Lung (tissue), 11 donors: ENCODE measurements at regions not wholly inside any gene's neighbourhood (a gene's known extent, or its start where the extent isn't known, plus 50 kb on each side); places are given as distances from the start of the nearest gene placed in this dataset.

ENCODE experiments used
- ATAC-seq: fragments of 200-7000 bp; cut with Tn5 transposase; one replicate; pipeline ENCODE4 v1.9.1; 2020; ENCODE audit warnings: moderate number of reproducible peaks; ENCODE audit not compliant: insufficient read depth, low FRiP score
- DNase-seq, 3 donors: peaks; one replicate each; pipeline ENCODE4 v3.0.0-alpha.2; 2013 to 2017
- H3K27ac ChIP-seq, 2 donors: one replicate each; pipeline ENCODE4 v1.5.1; 2013; ENCODE audit warnings: mild to moderate bottlenecking in 2 of 2, moderate library complexity in 2 of 2, control low read depth in 1 of 2, inconsistent platforms in 1 of 2, low read depth in 1 of 2, low read length in 1 of 2
- H3K27me3 ChIP-seq, 3 donors: one replicate each; pipeline ENCODE4 v1.5.1; 2013; ENCODE audit warnings: low read length in 2 of 3; ENCODE audit not compliant: control insufficient read depth in 3 of 3, insufficient read depth in 3 of 3
- H3K36me3 ChIP-seq, 4 donors: one replicate each; pipeline ENCODE4 v1.5.1; 2013; ENCODE audit warnings: low read length in 4 of 4, mild to moderate bottlenecking in 1 of 4, moderate library complexity in 1 of 4; ENCODE audit not compliant: control insufficient read depth in 4 of 4, insufficient read depth in 4 of 4
- H3K4me1 ChIP-seq, 5 donors: one replicate each; pipeline ENCODE4 v1.5.1; 2013; ENCODE audit warnings: low read length in 5 of 5, mild to moderate bottlenecking in 2 of 5, moderate library complexity in 1 of 5; ENCODE audit not compliant: control insufficient read depth in 5 of 5, insufficient read depth in 5 of 5
- H3K4me3 ChIP-seq: one replicate; pipeline ENCODE4 v1.5.1; 2013; ENCODE audit warnings: mild to moderate bottlenecking, control low read depth, moderate library complexity
- H3K9ac ChIP-seq, 2 donors: one replicate each; pipeline ENCODE4 v1.5.1; 2013; ENCODE audit warnings: low read length in 2 of 2, control low read depth in 1 of 2; ENCODE audit not compliant: insufficient read depth in 1 of 2
- H3K9me3 ChIP-seq, 4 donors: one replicate each; pipeline ENCODE4 v1.5.1; 2013; ENCODE audit warnings: low read length in 3 of 4, mild to moderate bottlenecking in 1 of 4, moderate library complexity in 1 of 4; ENCODE audit not compliant: control insufficient read depth in 4 of 4, insufficient read depth in 3 of 4
- WGBS, 2 donors: extraction: QIAGEN DNeasy Blood & Tissue Kit; methylation state at CpG; one replicate each; pipeline ENCODE4 v1.1.7; 2013; 5-methylcytosine and 5-hydroxymethylcytosine counted together
- TF ChIP-seq, protein P1 (sequence below): IDR thresholded peaks from 2 replicates; pipeline ENCODE4 v1.5.1; 2012; ENCODE audit warnings: mild to moderate bottlenecking; ENCODE audit errors: control extremely low read depth, extremely low read depth
- donor health status: control.
- donor health status: control.
- donor health status: Bipolar disorder and iron deficiency.
- donor health status: healthy.
- donor health status: DM: yes; HTN: yes; CAD: no.

DNA sequence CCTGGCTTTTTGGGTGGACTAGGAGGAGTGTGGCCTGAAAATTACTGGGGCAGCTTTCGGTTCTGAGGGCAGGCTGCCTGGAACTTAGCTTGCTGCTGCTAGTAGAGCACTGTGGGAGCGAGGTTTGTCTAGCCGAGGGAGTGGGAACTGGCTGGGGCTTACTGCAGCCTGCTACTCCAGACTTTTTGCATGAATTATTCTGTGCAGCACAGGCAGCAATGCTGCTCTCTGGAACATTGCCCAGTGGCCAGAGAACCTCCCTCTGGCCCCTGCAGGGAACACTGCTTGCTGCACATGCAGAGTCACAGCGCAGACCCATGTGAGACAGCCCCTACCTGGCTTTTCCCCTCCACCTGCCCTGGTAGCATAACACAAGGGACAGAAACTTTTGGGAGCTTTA is 263.9 kb upstream of the SLITRK2 start:
- 68 to 81% methylated on average over 3 to 4 of the region's 4 CpGs for WGBS, 2 donors
- Histone ChIP-seq H3K4me1 (no peaks in the 10 kb centered on the region), H3K36me3 (no peaks in the 10 kb centered on the region), H3K9me3 (peaks cover 0 to 8% (median 1%) of the 10 kb centered on the region in 4 donors), H3K4me3 (no peak overlapping the region), H3K27me3 (no peaks in the 10 kb centered on the region), H3K9ac (no peak overlapping the region), H3K27ac (no peak overlapping the region)
- TF ChIP-seq, protein P1, sequence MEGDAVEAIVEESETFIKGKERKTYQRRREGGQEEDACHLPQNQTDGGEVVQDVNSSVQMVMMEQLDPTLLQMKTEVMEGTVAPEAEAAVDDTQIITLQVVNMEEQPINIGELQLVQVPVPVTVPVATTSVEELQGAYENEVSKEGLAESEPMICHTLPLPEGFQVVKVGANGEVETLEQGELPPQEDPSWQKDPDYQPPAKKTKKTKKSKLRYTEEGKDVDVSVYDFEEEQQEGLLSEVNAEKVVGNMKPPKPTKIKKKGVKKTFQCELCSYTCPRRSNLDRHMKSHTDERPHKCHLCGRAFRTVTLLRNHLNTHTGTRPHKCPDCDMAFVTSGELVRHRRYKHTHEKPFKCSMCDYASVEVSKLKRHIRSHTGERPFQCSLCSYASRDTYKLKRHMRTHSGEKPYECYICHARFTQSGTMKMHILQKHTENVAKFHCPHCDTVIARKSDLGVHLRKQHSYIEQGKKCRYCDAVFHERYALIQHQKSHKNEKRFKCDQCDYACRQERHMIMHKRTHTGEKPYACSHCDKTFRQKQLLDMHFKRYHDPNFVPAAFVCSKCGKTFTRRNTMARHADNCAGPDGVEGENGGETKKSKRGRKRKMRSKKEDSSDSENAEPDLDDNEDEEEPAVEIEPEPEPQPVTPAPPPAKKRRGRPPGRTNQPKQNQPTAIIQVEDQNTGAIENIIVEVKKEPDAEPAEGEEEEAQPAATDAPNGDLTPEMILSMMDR = no peak
- DNase-seq (no peak), ATAC-seq (no peak)

DNA sequence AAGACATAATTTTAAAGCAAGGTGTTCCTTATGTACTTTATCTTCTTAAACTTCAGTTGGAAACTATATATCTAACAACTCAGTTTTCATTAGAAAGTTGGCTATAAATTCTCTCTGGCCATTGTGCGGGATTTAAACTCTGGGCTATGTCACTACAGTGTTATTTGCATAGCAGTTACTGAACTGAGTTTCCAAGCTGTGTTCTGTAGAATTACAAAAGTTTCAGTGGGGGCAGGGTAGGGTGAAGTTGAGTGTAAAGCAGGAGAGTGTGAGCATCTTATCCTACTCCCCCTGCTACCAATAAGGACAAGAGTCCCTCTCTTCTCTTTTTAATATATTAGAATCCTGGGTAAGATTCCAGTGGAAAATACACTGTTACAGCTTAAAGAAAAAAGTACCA is 254.5 kb upstream of the SLITRK2 start:
- Histone ChIP-seq H3K9ac (no peak overlapping the region), H3K4me3 (no peak overlapping the region), H3K27me3 (no peaks in the 10 kb centered on the region), H3K9me3 (no peaks in the 10 kb centered on the region), H3K4me1 (no peaks in the 10 kb centered on the region), H3K36me3 (no peaks in the 10 kb centered on the region), H3K27ac (no peak overlapping the region)
- 67 to 72% methylated on average over 1 of the region's 1 CpG for WGBS, 2 donors
- ATAC-seq (no peak), DNase-seq (no peak)
- TF ChIP-seq, protein P1 = no peak

- no peak overlapping the region for H3K9ac ChIP-seq
- H3K27ac ChIP-seq = no peak overlapping the region
- H3K36me3 ChIP-seq = no peaks in the 10 kb centered on the region
- no peaks in the 10 kb centered on the region for H3K9me3 ChIP-seq
- no peaks in the 10 kb centered on the region for H3K4me1 ChIP-seq
- no peak overlapping the region for H3K4me3 ChIP-seq
- TF ChIP-seq, protein P1 = no peak
- no peak for ATAC-seq
- 69 to 83% methylated on average over 6 of the region's 6 CpGs for WGBS, 2 donors
- no peak for DNase-seq
- no peaks in the 10 kb centered on the region for H3K27me3 ChIP-seq
These were observed 207.6 kb upstream of the SLITRK2 start for GRCh38 chrX:145609951-145610511.

- Histone ChIP-seq H3K36me3 (no peaks in the 10 kb centered on the region), H3K4me1 (no peaks in the 10 kb centered on the region), H3K27me3 (no peaks in the 10 kb centered on the region), H3K4me3 (no peak overlapping the region), H3K9me3 (no peaks in the 10 kb centered on the region), H3K9ac (no peak overlapping the region), H3K27ac (no peak overlapping the region)
- TF ChIP-seq, protein P1 = no peak
- ATAC-seq (no peak), DNase-seq (no peak)
- WGBS, 2 donors = 58 to 64% methylated on average over 3 of the region's 3 CpGs
These were observed 203.7 kb upstream of the SLITRK2 start for GRCh38 chrX:145613894-145614293.
